HEK293 (cell line): ENCODE measurements at regions not wholly inside any gene's neighbourhood (a gene's known extent, or its start where the extent isn't known, plus 50 kb on each side); places are given as distances from the start of the nearest gene placed in this dataset.

ENCODE experiments used
- KLF7 ChIP-seq: fragments of 450-650 bp; formaldehyde crosslinking; IDR thresholded peaks from 2 replicates; pipeline ENCODE4 v1.5.1; 2016; ENCODE audit warnings: missing biosample characterization, missing genetic modification characterization, borderline replicate concordance
- YY1 ChIP-seq: fragments of 450-650 bp; formaldehyde crosslinking; IDR thresholded peaks from 2 replicates; pipeline ENCODE4 v1.5.1; 2018; ENCODE audit warnings: missing biosample characterization, missing genetic modification characterization
- ZBTB7A ChIP-seq: fragments of 450-650 bp; formaldehyde crosslinking; IDR thresholded peaks from 2 replicates; pipeline ENCODE4 v1.5.1; 2016; ENCODE audit warnings: low read depth, missing biosample characterization, missing genetic modification characterization
- ZNF654 ChIP-seq: fragments of 450-650 bp; formaldehyde crosslinking; IDR thresholded peaks from 2 replicates; pipeline ENCODE4 v1.5.1; 2016; ENCODE audit warnings: low read depth, missing biosample characterization, missing genetic modification characterization
- TF ChIP-seq, protein P1 (sequence below): fragments of 450-650 bp; formaldehyde crosslinking; IDR thresholded peaks from 2 replicates; pipeline ENCODE4 v1.5.1; 2016; ENCODE audit warnings: missing biosample characterization, missing genetic modification characterization
- TF ChIP-seq, protein P2 (sequence below): fragments of 450-650 bp; formaldehyde crosslinking; IDR thresholded peaks from 2 replicates; pipeline ENCODE4 v1.5.1; 2016; ENCODE audit warnings: missing biosample characterization, missing genetic modification characterization
- TF ChIP-seq, protein P3 (sequence below): fragments of 450-650 bp; IDR thresholded peaks from 2 replicates; pipeline ENCODE4 v1.5.1; 2018; ENCODE audit warnings: missing biosample characterization, missing genetic modification characterization

DNA sequence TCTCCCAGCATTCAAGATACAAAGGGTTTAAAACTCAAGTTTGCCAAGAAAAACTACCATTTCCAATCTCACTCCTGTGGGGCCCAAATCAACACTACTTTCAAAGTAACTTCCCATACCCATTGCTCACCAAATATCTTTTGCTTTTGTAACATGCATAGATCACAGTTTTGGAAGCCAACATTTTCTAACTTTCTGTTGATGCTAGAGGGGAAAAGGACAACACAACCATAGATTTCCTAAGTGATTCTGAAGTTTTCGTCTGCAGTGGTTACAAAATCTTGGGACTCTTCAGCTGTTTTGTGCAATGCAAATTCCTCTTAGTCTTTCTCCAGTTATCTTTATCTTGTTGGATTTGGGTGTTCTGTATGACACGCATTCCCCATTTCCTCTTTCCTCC, 94.1 kb upstream of the PAPPA start:
- TF ChIP-seq, protein P1, sequence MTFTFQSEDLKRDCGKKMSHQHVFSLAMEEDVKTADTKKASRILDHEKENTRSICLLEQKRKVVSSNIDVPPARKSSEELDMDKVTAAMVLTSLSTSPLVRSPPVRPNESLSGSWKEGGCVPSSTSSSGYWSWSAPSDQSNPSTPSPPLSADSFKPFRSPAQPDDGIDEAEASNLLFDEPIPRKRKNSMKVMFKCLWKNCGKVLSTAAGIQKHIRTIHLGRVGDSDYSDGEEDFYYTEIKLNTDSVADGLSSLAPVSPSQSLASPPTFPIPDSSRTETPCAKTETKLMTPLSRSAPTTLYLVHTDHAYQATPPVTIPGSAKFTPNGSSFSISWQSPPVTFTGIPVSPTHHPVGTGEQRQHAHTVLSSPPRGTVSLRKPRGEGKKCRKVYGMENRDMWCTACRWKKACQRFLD (tag by site-specific recombination) = no peak
- TF ChIP-seq, protein P2, sequence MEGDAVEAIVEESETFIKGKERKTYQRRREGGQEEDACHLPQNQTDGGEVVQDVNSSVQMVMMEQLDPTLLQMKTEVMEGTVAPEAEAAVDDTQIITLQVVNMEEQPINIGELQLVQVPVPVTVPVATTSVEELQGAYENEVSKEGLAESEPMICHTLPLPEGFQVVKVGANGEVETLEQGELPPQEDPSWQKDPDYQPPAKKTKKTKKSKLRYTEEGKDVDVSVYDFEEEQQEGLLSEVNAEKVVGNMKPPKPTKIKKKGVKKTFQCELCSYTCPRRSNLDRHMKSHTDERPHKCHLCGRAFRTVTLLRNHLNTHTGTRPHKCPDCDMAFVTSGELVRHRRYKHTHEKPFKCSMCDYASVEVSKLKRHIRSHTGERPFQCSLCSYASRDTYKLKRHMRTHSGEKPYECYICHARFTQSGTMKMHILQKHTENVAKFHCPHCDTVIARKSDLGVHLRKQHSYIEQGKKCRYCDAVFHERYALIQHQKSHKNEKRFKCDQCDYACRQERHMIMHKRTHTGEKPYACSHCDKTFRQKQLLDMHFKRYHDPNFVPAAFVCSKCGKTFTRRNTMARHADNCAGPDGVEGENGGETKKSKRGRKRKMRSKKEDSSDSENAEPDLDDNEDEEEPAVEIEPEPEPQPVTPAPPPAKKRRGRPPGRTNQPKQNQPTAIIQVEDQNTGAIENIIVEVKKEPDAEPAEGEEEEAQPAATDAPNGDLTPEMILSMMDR (tag by site-specific recombination) = no peak
- TF ChIP-seq KLF7 (no peak), YY1 (tag by site-specific recombination) (no peak), ZBTB7A (tag by site-specific recombination) (no peak), ZNF654 (tag by site-specific recombination) (no peak)
- TF ChIP-seq, protein P3, sequence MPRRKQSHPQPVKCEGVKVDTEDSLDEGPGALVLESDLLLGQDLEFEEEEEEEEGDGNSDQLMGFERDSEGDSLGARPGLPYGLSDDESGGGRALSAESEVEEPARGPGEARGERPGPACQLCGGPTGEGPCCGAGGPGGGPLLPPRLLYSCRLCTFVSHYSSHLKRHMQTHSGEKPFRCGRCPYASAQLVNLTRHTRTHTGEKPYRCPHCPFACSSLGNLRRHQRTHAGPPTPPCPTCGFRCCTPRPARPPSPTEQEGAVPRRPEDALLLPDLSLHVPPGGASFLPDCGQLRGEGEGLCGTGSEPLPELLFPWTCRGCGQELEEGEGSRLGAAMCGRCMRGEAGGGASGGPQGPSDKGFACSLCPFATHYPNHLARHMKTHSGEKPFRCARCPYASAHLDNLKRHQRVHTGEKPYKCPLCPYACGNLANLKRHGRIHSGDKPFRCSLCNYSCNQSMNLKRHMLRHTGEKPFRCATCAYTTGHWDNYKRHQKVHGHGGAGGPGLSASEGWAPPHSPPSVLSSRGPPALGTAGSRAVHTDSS (tag by site-specific recombination) = no peak
